Body of pancreas (tissue), 4 donors: ENCODE measurements at regions not wholly inside any gene's neighbourhood (a gene's known extent, or its start where the extent isn't known, plus 50 kb on each side); places are given as distances from the start of the nearest gene placed in this dataset.

Experiments used
- CTCF ChIP-seq, 7 experiments: fragments of 450-650 bp in 4 of 7; fragments of 200-600 bp in 3 of 7; sonication (generic) in 3 of 7; IDR thresholded peaks; one replicate each; pipeline ENCODE4 v1.5.1; 2016 to 2019; ENCODE audit warnings: antibody characterized with exemption in 7 of 7
- POLR2A ChIP-seq, 3 donors: fragments of 450-650 bp; IDR thresholded peaks; one replicate each; pipeline ENCODE4 v1.6.1; 2016; ENCODE audit warnings: antibody characterized with exemption in 3 of 3, mild to moderate bottlenecking in 2 of 3

GRCh38 chr7:4470246-4470645, 211.8 kb upstream of the FOXK1 start:
- TF ChIP-seq POLR2A (IDR thresholded peaks at IDR 0.05) (no peak), CTCF (IDR thresholded peaks at IDR 0.05) (no peak)
